ENCODE measurements at regions not wholly inside any gene's neighbourhood (a gene's known extent, or its start where the extent isn't known, plus 50 kb on each side); places are given as distances from the start of the nearest gene placed in this dataset.

- DNase-seq, result no peak
Measured at GRCh38 chr2:173649527-173650219, 295.0 kb downstream of the CDCA7 start.

- no peak for DNase-seq
Measured at GRCh38 chr2:173651891-173652290, 297.2 kb downstream of the CDCA7 start.

- no peak for DNase-seq
Measured at GRCh38 chr2:173652311-173652710, 297.6 kb downstream of the CDCA7 start.

GRCh38 chr2:173652767-173653431, 298.2 kb downstream of the CDCA7 start:
- no peak for DNase-seq

GRCh38 chr2:173653432-173653805, 298.7 kb downstream of the CDCA7 start:
- DNase-seq, result no peak

GRCh38 chr2:173654161-173654895, 299.7 kb downstream of the CDCA7 start:
- no peak for DNase-seq

- no peak for DNase-seq
Measured at GRCh38 chr2:173654896-173655265, 300.2 kb downstream of the CDCA7 start.

GRCh38 chr2:173656086-173656485, 301.4 kb downstream of the CDCA7 start:
- no peak for DNase-seq

- DNase-seq, result no peak
Measured at GRCh38 chr2:173657996-173658717, 303.5 kb downstream of the CDCA7 start.

- DNase-seq, result no peak
Measured at GRCh38 chr2:173658946-173659371, 304.3 kb downstream of the CDCA7 start.

GRCh38 chr2:173659509-173659908, 304.8 kb downstream of the CDCA7 start:
- no peak for DNase-seq

- DNase-seq, result no peak
Measured at GRCh38 chr2:173661586-173661985, 303.6 kb downstream of the SP3 start.

GRCh38 chr2:173663353-173663752, 301.8 kb downstream of the SP3 start:
- no peak for DNase-seq

GRCh38 chr2:173663835-173664512, 301.2 kb downstream of the SP3 start:
- DNase-seq, result no peak

- DNase-seq, result no peak
Measured at GRCh38 chr2:173664513-173664910, 300.7 kb downstream of the SP3 start.

GRCh38 chr2:173666171-173666888, 298.8 kb downstream of the SP3 start:
- DNase-seq, result no peak

- no peak for DNase-seq
Measured at GRCh38 chr2:173667014-173667413, 298.2 kb downstream of the SP3 start.

GRCh38 chr2:173667415-173667814, 297.8 kb downstream of the SP3 start:
- DNase-seq, result no peak

- DNase-seq, result no peak
Measured at GRCh38 chr2:173669271-173669853, 295.8 kb downstream of the SP3 start.

- DNase-seq, result no peak
Measured at GRCh38 chr2:173669888-173670287, 295.3 kb downstream of the SP3 start.

- no peak for DNase-seq
Measured at GRCh38 chr2:173672573-173673340, 292.4 kb downstream of the SP3 start.

Data from NCI-H2107 (cell line).